GM20000 (cell line): ENCODE measurements at regions not wholly inside any gene's neighbourhood (a gene's known extent, or its start where the extent isn't known, plus 50 kb on each side); places are given as distances from the start of the nearest gene placed in this dataset.

ENCODE experiments used
- DNase-seq: peaks from one replicate; pipeline ENCODE4 v3.0.0; 2012; ENCODE audit warnings: low spot score
- TF ChIP-seq, protein P1 (sequence below): IDR thresholded peaks from 2 replicates; pipeline ENCODE4 v1.5.1; 2012; ENCODE audit warnings: mild to moderate bottlenecking, control low read depth; ENCODE audit errors: extremely low read depth, missing control alignments

GRCh38 chr1:83114136-83114834 lies 884.6 kb downstream of the TTLL7 start:
- TF ChIP-seq, protein P1, sequence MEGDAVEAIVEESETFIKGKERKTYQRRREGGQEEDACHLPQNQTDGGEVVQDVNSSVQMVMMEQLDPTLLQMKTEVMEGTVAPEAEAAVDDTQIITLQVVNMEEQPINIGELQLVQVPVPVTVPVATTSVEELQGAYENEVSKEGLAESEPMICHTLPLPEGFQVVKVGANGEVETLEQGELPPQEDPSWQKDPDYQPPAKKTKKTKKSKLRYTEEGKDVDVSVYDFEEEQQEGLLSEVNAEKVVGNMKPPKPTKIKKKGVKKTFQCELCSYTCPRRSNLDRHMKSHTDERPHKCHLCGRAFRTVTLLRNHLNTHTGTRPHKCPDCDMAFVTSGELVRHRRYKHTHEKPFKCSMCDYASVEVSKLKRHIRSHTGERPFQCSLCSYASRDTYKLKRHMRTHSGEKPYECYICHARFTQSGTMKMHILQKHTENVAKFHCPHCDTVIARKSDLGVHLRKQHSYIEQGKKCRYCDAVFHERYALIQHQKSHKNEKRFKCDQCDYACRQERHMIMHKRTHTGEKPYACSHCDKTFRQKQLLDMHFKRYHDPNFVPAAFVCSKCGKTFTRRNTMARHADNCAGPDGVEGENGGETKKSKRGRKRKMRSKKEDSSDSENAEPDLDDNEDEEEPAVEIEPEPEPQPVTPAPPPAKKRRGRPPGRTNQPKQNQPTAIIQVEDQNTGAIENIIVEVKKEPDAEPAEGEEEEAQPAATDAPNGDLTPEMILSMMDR: no peak
- DNase-seq: no peak

- TF ChIP-seq, protein P1: no peak
- DNase-seq: no peak
These were observed 885.3 kb downstream of the TTLL7 start for GRCh38 chr1:83113652-83114051.

GRCh38 chr1:83112248-83112885 lies 886.6 kb downstream of the TTLL7 start:
- DNase-seq: no peak
- TF ChIP-seq, protein P1: no peak

- DNase-seq: no peak
- TF ChIP-seq, protein P1: no peak
These were observed 888.8 kb downstream of the TTLL7 start for GRCh38 chr1:83110156-83110555.

DNA sequence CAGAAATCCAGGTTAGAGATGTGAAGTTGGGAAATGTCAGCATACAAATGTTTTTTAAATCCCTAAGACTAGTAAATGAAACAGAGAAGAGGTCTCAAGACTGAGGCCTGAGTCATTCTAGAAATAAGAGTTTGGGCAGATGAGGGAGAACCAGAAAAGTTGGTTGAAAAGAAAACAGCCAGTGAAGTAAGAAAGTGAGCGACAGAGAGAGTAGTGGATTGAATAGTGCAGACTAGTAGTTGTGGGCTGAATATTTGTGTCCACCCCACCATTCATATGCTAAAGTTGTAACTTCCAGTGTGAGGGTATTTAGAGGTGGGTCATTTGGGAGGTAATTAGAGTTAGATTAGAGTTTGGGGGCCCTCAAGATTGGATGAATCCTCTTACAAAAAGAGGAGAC lies 889.2 kb downstream of the TTLL7 start:
- TF ChIP-seq, protein P1: no peak
- DNase-seq: no peak

GRCh38 chr1:83104558-83104957 lies 894.4 kb downstream of the TTLL7 start:
- DNase-seq: no peak
- TF ChIP-seq, protein P1: no peak

GRCh38 chr1:83103341-83103740 lies 895.6 kb downstream of the TTLL7 start:
- TF ChIP-seq, protein P1: no peak
- DNase-seq: no peak
